HEK293T (cell line): ENCODE measurements at regions not wholly inside any gene's neighbourhood (a gene's known extent, or its start where the extent isn't known, plus 50 kb on each side); places are given as distances from the start of the nearest gene placed in this dataset.

Experiments
- BHLHE40 ChIP-seq: fragments of 450-650 bp; IDR thresholded peaks from 2 replicates; pipeline ENCODE4 v1.6.1; 2016; ENCODE audit warnings: mild to moderate bottlenecking, moderate library complexity, borderline replicate concordance
- ELF4 ChIP-seq: fragments of 450-650 bp; IDR thresholded peaks from 2 replicates; pipeline ENCODE4 v1.6.1; 2017; ENCODE audit warnings: antibody characterized with exemption
- FOXA1 ChIP-seq: fragments of 450-650 bp; IDR thresholded peaks from 2 replicates; pipeline ENCODE4 v1.6.1; 2016; ENCODE audit warnings: mild to moderate bottlenecking
- FOXK2 ChIP-seq: fragments of 450-650 bp; IDR thresholded peaks from 2 replicates; pipeline ENCODE4 v1.6.1; 2016; ENCODE audit warnings: mild to moderate bottlenecking
- HDGF ChIP-seq: fragments of 450-650 bp; IDR thresholded peaks from 2 replicates; pipeline ENCODE4 v1.6.1; 2017; ENCODE audit warnings: antibody characterized with exemption, borderline replicate concordance
- L3MBTL2 ChIP-seq: fragments of 450-650 bp; conservative IDR thresholded peaks from 2 replicates; pipeline ENCODE4 v1.6.1; 2016; ENCODE audit warnings: mild to moderate bottlenecking
- LEF1 ChIP-seq: fragments of 450-650 bp; IDR thresholded peaks from 2 replicates; pipeline ENCODE4 v1.6.1; 2017; ENCODE audit warnings: mild to moderate bottlenecking, borderline replicate concordance
- PKNOX1 ChIP-seq: fragments of 450-650 bp; IDR thresholded peaks from 2 replicates; pipeline ENCODE4 v1.6.1; 2016
- SP1 ChIP-seq: fragments of 450-650 bp; IDR thresholded peaks from 2 replicates; pipeline ENCODE4 v1.6.1; 2017
- SUZ12 ChIP-seq: fragments of 450-650 bp; IDR thresholded peaks from 2 replicates; pipeline ENCODE4 v1.6.1; 2016; ENCODE audit warnings: mild to moderate bottlenecking
- TARDBP ChIP-seq: fragments of 450-650 bp; IDR thresholded peaks from 2 replicates; pipeline ENCODE4 v1.6.1; 2016
- ZNF384 ChIP-seq: fragments of 450-650 bp; IDR thresholded peaks from 2 replicates; pipeline ENCODE4 v1.6.1; 2016

GRCh38 chr2:52622266-52622665 lies 1145.3 kb upstream of the CHAC2 start:
- TF ChIP-seq FOXK2: no peak
- TF ChIP-seq SUZ12: no peak
- TF ChIP-seq SP1: no peak
- TF ChIP-seq L3MBTL2: no peak
- TF ChIP-seq FOXA1: no peak
- TF ChIP-seq BHLHE40: no peak
- TF ChIP-seq ZNF384: no peak
- no peak for TF ChIP-seq LEF1
- TF ChIP-seq TARDBP: no peak
- no peak for TF ChIP-seq PKNOX1
- no peak for TF ChIP-seq HDGF
- TF ChIP-seq ELF4: no peak
